ENCODE measurements at regions not wholly inside any gene's neighbourhood (a gene's known extent, or its start where the extent isn't known, plus 50 kb on each side); places are given as distances from the start of the nearest gene placed in this dataset.

DNA sequence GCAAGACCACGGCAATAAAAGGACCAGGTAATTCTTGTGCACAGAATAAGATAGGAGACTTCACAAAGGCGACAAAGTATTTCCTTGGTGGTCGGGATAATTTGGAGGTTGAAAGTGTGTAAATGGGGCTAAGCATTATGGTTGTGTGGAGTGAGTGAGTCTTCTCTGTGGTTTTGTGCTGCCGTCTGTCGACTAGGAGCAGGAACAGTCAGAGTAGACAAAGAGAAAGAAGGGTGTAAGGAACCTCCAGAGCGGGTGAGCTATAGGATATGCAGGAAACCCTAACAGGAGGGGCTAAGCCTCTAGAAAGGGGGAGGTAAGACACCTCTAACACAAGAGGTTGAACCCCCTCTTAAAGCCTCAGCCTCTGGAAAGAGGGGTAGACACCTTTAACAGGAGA is 201.6 kb downstream of the SH2D4B start:
- no peak for TF ChIP-seq CTCF (IDR thresholded peaks at IDR 0.05; ENCODE audit: low read length)
- no peak for TF ChIP-seq EZH2 (IDR thresholded peaks at IDR 0.05; ENCODE audit: borderline replicate concordance, low read length)
